UCSD-AML1 (cell line): ENCODE measurements at regions not wholly inside any gene's neighbourhood (a gene's known extent, or its start where the extent isn't known, plus 50 kb on each side); places are given as distances from the start of the nearest gene placed in this dataset.

Experiments
- DNase-seq: peaks from one replicate; lab custom pipeline; 2025; ENCODE audit not compliant: unreplicated experiment; lab: John Stamatoyannopoulos, UW

DNA sequence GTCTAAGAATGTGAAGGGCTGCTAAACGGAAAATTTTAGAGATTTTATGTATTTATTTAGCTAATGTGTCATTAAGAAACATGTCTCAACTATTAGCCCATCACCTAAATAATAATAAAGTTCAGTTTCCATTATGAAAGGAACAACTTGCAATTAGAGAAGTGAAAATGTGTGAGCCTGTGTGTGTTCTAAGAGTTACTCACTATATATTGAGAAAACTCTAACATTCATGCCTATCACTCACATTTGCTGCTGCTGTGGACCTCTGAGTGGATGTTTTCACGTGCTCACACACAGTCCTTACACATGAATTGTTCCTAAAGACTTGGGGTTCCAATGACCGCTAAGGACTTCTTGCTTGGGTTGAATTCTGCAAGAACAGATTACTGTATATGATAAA, 364.0 kb downstream of the TMA16 start:
- no peak for DNase-seq

DNA sequence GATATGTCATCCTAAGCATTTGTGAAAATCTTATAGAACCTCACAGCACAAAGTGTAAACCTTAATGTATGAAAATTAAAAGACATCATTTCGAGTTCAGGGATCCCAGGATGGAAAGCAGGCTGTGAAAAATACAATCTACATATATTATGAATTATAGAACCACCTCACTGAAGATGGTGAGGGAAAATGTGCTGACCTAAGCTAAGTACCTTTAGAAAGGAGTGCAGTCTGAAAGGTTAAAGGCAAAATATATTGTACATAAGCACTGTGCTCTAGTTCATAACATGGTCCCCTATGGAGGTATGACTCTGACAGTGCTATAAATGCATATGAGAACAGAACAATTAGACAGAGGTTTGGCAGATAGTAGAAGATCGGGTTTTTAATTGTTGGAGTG, 368.6 kb downstream of the TMA16 start:
- no peak for DNase-seq

DNA sequence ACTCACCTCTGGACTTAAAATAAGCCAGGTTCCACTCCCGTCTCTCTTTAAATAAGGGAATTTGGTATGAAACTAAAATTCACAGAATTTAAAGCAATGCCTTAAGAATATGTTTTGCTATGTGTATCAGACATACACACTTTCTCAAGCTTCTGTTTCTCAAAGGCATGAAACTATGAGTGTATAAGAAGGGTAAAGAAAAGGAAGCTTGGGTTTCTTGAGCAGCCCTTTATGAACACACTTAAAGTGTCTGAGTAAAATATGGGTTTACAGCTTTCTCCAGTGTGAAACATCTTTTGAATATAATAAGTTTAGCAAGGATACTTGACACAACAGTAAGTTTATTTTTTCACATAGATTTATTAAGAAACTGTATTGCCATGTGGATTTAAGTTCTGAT, 370.5 kb downstream of the TMA16 start:
- DNase-seq = no peak

GRCh38 chr4:163866728-163867315, 372.3 kb downstream of the TMA16 start:
- DNase-seq = no peak

DNA sequence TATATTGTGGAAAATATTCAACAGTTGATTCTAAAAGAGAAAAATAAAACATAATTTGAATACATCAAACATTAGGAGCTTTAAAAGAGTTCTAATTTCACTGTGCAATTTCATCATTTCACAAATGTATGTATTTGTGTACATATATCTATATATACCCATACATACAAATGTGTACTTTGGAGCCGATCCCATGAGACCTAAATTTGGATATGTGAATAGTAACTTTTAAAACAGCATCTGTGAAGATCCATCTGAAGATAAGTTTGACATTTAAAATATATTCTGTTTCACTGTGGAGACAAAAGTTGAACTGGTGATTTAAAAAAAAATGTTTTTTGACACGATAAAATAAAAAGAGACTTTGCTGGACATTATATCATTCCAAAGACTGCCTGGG, 374.0 kb downstream of the TMA16 start:
- no peak for DNase-seq

DNA sequence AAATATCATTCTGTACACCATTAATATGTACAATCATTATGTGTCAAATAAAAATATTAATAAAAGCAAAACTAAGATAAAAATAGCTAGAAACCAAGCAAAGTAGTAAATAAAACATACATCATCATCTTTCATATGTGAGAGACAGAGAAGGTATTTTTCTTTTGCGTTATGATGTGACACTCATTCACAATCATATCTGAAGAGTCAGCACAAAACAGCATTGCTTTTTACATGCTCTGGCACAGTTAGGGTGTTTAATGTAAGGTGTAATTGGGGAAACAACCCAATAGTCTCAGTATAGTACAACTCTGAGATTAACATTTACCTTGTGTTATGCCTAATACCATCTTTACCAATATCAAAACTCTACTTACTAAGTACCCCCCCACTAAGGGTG, 376.6 kb downstream of the TMA16 start:
- DNase-seq = no peak

DNA sequence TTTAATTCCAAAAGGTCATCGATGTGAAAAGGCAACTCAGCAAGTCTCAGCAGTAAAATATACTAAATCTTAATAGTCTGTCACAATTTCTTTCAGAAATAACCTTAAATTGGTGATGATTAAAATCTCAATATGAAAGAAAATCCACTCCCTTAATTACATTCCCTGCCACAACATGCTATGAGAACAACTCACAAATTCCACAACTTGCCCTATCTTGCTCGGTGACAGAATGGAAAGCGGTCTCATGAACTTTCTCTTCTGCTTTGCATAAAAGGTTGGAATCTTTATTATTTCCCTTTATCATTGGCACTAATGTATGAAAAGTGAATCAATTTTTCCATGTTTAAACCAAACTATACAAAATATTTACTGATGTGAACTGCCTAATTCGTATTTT, 380.8 kb downstream of the TMA16 start:
- DNase-seq = no peak

DNA sequence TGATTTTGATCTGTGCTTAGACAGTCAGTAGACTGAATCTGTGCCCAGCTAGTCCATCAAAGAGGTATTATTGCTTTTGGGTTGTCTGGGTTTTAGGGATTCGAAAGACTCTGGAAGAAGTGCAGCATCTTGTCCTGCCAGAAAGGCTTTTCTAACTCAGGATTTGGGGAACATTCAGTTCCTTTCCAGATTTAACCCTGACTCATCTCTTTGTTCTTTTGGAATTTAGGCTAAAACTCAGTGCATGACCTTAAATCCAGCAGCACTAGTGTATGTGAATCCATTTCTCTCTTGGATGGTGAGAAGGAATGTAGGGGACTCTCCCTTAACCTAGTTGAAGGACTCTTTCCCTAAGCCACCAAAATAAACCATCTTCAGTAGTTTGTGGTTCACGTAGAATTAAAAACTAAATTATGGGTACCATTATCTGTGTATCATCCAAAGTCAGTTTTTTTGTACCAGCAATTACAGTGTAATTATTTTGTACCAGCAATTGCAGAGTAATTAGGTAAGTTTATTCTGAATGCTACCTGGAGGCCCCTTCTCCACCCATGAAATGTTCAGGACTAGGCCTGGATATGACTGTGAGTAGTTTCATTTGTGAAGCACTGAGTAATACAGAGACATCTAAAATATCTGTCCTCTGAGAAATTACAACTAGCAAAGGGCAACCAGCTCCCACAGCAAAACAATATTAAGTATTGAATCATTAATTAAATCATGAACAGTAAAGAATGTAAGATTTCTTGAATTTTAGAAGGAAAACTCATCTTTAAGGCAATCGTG, 384.0 kb downstream of the TMA16 start:
- DNase-seq = no peak

- no peak for DNase-seq
These were observed 397.9 kb downstream of the TMA16 start for GRCh38 chr4:163892417-163892816.

DNA sequence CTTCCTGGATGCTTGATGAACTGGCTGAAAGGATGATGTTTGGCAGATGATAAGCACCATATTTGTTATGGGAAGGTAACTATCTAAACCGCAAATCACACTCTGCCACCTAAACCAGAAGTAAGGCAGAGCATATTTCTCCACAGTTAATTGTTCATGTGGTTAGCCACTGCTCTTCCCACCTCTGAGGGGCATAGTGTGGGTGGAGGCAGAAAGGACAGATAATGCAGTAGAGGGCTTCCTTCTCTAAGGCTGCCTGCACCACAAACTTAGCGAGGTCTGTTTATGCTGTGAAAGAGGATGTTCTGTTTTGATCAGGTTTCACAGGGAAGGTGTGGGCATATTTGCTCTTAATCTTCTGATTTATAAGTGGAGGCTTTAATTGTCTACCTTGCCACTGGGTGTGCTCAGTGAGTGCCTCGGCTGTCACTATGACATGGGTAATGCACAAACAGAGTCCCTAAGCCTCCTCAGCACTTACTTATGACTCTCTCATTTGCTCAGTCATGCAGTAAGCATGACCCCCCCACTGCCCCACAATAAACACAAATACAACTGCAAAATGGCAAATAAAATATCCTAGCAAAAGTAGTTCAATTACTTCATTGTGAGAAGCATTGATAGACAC, 401.0 kb downstream of the TMA16 start:
- no peak for DNase-seq

DNA sequence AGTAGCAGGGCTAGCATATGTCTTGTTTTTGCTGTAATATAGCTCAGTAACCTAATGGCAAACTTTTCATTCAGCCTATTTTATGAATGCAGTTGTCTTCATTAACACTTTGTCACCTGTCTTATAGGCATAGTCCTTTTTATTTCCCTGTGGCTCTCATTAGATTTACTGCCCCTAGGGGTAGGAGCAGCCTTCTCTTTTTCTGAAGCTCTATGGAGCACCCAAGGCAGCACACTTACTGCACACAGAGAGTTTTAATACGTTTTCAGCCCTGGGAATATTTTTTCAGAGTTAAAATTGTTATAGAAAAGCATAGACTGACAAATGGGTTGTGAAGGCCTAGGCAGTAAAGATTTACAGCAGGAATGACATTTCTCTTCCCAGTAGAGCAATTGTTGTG, 406.8 kb downstream of the TMA16 start:
- DNase-seq = no peak

DNA sequence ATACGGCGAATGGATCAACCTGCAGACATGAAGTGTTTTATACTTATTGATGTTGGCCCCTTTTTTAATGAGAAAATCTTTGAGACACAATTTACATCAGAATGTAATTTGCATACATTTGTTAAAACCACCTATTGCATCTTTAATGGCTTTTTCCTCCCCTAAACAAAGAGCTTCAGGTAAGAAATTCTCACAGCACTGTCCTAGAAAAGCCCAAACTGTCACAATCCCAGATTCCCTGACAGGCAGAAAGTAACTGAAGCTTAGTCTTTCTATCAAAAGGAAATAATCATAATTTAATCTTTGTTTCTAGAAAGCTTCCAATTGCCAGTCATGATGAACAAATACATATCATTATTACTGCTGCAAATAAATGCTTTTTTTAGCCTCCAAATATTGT, 407.9 kb downstream of the TMA16 start:
- no peak for DNase-seq

GRCh38 chr4:163911891-163912290, 417.4 kb downstream of the TMA16 start:
- DNase-seq = no peak

GRCh38 chr4:163913571-163913970, 419.1 kb downstream of the TMA16 start:
- no peak for DNase-seq

DNA sequence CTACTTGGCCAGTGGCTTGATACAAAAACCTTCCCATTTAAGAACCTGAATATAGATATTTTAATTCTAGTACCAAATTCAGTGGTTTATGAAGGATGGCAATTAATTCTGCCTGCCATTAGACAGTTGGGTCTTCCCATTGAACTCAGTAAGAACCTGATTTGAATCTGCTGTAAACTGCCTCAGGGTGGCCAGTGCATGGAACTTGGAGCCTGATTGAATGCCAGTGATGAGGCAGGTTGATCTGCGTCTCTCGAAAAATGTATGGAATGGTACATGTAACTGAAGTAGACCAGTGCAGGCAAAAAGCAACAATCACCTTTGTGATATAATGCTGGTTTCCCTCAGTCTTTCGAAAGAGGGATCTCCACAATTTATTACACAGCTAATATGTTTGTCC, 421.4 kb downstream of the TMA16 start:
- no peak for DNase-seq

- DNase-seq = no peak
These were observed 425.9 kb downstream of the TMA16 start for GRCh38 chr4:163920426-163920825.

GRCh38 chr4:163922302-163922701, 427.8 kb downstream of the TMA16 start:
- DNase-seq = no peak

- no peak for DNase-seq
These were observed 428.6 kb downstream of the TMA16 start for GRCh38 chr4:163923092-163923491.

DNA sequence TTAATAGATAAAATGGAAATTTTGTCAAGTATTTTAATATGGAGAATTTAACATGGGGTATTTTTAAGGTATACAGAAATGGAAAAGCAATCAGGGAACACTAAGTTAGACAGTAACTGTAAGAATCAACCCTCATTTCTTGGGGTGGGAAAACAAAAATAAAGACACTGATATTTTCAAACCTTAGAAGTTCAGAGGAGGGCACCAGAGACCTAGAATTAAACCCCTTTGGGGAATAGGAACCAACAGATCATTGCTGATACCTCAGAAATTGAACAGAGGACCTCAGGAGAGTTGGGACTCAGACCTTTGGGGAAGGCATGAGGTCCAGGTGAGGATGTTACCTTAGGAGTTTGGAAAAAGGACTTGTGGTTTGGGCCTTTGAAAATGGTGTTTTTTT, 435.6 kb downstream of the TMA16 start:
- no peak for DNase-seq

GRCh38 chr4:163932504-163932903, 438.0 kb downstream of the TMA16 start:
- DNase-seq = no peak

GRCh38 chr4:163939597-163939996, 445.1 kb downstream of the TMA16 start:
- no peak for DNase-seq

DNA sequence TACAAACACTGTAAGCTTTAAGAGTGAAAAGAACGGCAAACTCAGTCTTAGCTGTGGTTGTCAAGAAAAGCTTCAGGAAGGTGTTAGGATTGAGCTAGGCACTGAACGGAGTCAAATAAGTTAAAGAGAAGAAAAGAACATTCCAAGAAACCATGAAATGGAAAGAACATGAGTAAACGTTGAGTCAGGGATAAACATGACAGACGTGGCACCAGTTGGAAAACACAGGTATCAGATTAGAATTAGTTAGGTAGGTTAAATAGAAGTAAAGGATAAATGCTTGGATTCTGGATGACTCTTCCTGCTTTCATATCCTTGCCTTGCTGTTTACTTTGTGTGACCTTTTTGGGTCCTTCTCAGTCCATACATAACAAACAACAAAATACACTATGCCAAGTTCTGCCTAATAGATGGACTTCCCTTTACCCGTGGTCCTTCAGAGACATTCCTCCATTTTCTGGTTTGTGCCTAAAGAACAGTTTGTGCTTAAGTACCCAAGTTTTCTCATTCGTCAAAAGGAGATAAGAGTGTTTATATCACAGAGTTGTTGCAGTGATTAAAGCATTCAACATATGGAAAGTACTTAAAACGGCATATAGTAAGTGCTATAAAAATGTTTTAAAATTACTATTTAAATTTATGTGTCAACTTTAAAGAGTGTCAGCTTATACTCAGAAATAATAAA, 446.9 kb downstream of the TMA16 start:
- no peak for DNase-seq
